GM04503 (cell line): ENCODE measurements at regions not wholly inside any gene's neighbourhood (a gene's known extent, or its start where the extent isn't known, plus 50 kb on each side); places are given as distances from the start of the nearest gene placed in this dataset.

Experiments used
- DNase-seq: peaks from one replicate; pipeline ENCODE4 v3.0.0-alpha.2; 2012; ENCODE audit warnings: low read depth

DNA sequence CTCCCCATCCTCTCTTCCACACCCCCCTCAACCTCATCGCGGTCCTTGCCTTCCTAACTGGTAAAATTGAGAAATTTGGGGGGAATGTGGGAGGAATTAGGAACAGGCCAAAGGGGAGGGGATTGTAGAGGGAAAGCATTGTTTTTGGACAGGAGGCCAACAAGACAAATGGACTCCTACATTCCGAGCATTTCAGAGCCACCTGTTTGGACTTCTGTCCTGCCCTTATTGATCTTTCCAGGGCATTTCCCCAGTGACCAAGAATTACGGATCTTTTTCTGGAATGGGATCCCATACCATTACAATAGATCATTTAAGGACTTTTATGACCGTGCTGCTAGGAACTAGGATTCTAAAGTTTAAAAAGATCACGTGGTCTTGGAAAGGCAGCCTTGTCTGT lies 221.3 kb upstream of the ASIC2 start:
- DNase-seq: no peak

GRCh38 chr17:33515974-33516373 lies 222.9 kb upstream of the ASIC2 start:
- no peak for DNase-seq

DNA sequence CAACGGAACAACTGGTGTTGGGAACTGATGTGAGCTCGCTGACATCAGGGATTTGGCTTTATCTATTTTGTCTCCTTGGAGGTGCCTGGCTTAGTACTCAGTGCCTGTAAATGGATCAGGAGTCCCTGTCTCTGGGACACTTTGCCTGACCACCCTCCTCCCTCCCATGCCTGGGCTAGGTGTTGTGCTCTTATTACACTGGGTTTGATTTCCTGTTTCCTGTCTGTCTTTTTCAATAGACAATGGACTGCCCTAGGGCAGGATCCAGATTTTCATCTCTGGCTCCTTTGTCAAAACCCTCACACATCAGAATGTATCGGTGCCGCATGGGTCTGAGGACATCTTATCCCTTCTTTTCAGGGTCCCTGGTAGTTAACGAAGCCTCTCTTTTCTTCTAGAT lies 223.6 kb upstream of the ASIC2 start:
- no peak for DNase-seq

GRCh38 chr17:33517746-33518145 lies 224.7 kb upstream of the ASIC2 start:
- no peak for DNase-seq

GRCh38 chr17:33519692-33520091 lies 226.6 kb upstream of the ASIC2 start:
- DNase-seq: no peak

DNA sequence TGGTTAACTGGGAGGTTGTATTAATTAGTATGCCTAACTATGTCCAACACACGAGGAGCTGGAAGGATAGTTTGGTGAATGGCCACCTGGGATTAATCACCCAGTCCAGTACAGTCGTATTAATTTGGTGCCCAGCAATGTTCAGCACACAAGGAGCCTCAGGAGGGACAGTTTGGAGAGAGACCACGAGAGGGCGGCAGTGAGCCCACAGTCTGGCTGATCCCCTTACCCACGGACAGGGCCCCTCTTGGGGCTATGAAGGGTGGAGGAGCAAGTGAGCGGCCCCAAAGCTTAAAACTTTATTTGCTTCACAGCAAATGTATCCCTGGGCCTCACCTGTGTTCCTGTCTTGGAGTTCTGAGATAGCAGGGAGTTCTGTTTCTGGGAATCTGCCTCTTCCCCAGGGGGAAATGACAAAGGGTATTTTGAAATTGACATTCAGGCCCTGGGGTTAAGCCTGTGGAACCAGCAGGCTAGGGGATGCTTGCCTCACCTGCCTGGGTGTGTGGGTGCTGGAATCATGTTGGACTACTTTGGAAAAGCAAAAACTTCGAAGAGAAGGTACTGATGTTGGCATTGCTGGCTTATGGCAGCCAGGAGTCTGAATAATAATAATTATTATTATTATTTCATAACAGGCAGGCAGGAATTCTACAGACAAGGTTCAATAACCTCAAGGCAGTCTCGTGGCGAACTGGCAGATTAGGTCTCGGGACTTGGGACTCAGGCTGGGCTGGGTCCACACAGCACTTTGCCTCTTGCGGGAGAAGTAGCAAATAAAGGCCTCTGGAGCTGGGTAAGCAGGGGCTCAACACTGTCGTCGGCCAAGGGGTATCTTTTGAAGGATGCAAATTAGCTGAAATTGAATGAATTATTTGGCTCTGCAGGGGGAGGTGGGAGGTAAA lies 227.6 kb upstream of the ASIC2 start:
- DNase-seq: no peak

DNA sequence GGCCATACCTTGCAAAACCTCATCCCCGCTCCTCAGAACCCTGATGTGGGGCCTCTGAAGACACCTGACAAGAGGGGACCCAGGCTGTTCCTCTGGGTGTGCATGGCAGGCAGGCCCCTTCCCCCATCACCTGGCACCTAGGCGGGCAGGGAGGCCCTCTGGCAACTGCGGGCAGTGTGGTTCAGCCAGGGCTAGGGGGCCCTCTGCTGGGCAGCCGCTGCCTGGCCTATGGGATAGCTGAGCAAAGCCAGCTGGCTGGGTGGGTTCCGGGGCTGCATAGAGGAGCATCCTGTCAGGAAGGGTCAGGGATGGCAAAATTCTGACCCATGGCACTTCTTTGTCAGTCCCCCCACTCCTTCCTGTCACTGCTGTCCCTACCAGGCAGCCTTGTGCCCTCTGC lies 228.7 kb upstream of the ASIC2 start:
- no peak for DNase-seq

DNA sequence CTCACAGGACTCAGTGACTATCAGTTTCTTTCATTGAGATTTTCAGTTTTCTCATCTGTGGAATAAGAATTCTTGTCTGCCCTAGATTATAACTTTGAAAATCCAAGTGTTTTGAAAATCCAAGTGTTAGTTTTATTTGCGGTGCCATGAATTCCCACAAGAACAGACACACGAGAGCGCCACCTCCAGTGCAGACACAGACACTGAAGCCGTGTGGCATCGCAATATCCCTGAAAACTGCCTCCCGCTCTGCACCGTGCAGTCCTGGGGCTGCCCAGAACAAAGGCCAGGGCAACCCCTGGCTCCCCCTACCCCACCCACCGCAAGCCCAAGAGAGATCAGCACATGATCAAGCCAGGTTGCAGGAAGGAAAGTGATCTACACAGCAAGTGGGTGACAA lies 229.5 kb upstream of the ASIC2 start:
- no peak for DNase-seq

DNA sequence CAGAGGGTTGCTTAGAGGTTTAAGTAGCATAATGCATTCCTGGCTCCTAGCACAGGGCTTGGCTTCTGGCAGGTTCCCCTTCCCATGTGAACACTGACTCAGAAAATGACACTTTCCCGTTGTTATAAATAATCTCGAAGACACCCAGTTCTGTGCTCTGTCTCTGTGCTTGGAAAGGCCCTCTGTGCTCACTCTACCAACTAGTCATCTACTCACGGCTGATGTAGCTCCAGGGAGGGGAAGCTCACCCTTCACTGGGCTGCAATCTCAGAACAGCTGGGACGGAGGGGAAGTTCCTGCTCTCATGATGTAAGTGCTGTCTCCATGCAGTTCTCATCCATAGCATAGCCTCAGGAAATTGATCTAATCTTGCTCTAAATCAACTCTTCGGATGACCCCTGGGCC lies 230.5 kb upstream of the ASIC2 start:
- DNase-seq: no peak

DNA sequence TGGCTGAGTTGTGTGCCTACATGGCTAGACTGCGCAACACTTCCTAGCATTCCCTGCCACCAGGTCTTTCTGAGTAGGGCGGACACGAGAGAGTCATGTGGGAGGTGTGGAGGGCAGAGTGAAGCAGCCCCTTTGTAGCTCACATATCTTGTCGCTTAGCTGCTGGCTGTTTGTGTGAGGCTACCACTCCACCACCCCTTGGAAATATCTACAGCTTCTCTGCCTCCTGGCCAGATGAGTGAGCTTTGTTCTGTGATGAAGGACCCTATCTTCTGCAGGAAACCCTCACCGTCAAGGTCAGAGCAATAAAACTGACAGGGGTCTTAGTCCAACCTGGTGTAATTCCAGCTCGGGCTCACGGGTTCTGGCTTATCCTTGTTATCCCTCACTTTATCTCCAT lies 232.1 kb upstream of the ASIC2 start:
- DNase-seq: no peak

- no peak for DNase-seq
Observed at GRCh38 chr17:33526717-33527116, 233.6 kb upstream of the ASIC2 start.

- no peak for DNase-seq
Observed at GRCh38 chr17:33527290-33527689, 234.2 kb upstream of the ASIC2 start.

- no peak for DNase-seq
Observed at GRCh38 chr17:33528846-33529245, 235.8 kb upstream of the ASIC2 start.

GRCh38 chr17:33529816-33530215 lies 236.7 kb upstream of the ASIC2 start:
- DNase-seq: no peak

DNA sequence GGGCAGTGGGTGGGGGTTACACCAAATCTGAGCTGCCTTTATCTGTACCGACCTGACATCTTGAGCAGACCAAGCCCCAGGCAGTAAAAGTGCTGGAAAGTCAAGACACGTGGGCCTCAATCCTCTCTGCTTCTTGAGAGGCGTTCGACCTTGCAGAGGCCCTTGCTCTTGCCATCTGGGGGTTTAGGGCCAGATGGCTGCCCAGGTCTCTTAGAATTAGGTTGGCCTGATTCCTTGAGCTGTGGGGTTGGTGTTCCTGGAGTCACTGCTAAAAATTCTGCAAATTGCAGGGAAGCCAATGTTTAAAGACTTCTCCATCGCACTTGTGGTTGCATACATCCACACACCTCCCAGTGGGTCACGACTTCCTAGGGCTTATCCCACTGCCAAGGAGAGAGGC lies 238.2 kb upstream of the ASIC2 start:
- DNase-seq: no peak

GRCh38 chr17:33534087-33534486 lies 241.0 kb upstream of the ASIC2 start:
- DNase-seq: no peak

GRCh38 chr17:33545124-33545523 lies 252.0 kb upstream of the ASIC2 start:
- no peak for DNase-seq

DNA sequence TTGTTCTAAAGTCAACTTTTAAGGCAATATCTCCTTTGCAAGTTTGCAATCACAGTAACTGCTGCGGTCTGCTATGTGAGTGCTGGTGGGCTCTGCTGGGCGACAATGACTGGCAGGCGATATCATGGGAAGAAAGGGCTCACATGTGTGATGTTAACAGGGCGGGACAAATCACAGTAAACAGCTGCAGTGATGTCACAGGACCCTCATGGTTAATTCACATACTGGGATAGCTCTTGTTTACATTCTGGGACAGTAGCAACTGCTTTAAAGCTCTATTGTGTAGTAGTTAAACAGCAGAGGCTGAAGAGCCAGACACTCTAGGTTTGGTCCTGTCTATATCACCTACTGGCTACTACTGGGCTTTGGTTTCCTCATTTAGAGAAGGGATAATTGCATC lies 257.2 kb upstream of the ASIC2 start:
- no peak for DNase-seq

- no peak for DNase-seq
Observed at GRCh38 chr17:33551075-33551474, 258.0 kb upstream of the ASIC2 start.

GRCh38 chr17:33551911-33552310 lies 258.8 kb upstream of the ASIC2 start:
- DNase-seq: no peak

GRCh38 chr17:33560165-33560564 lies 267.1 kb upstream of the ASIC2 start:
- DNase-seq: no peak

DNA sequence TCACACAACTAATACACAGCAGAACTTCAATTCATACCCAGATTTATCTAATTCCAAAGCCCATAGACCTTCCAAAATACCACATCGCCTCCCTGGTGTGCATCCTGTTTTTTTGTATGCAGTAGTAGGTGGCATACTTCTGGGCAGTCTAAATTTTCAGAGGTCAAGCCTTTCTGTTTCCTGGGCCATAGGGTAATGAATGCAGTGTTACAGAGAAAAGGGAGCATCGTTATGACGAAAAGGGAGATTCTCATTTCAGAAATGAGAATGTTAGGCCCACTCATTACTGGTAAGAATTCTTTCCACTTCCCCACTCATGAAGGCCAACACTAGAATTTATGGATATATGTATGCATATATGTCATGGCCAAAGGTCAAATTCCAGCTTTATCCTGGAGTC lies 267.8 kb upstream of the ASIC2 start:
- DNase-seq: no peak

- DNase-seq: no peak
Observed at GRCh38 chr17:33561569-33562334, 268.7 kb upstream of the ASIC2 start.
